Natural killer cell treated with Interleukin-12 subunit alpha and Interleukin-12 subunit beta and Interleukin-15 and Interleukin-18, amount 100 ng/mL, for 72 hours (primary cell): ENCODE measurements at regions not wholly inside any gene's neighbourhood (a gene's known extent, or its start where the extent isn't known, plus 50 kb on each side); places are given as distances from the start of the nearest gene placed in this dataset.

ENCODE experiments used
- ATAC-seq, 2 donors: fragments of 150-1000 bp; cut with Tn5 transposase in 1 of 2; sonication (Bioruptor Pico), chemical (Tn5 transposase) in 1 of 2; 2 replicates each; pipeline ENCODE4 v1.10.0; 2021
- DNase-seq: peaks from one replicate; pipeline ENCODE4 v3.0.0; 2022; ENCODE audit warnings: low spot score
- H3K27ac Mint-ChIP-seq, 2 donors: 1 replicate in 1 of 2; 2 replicates in 1 of 2; pipeline ENCODE4 v1.8.0; 2022; ENCODE audit warnings: mixed read lengths in 2 of 2, mild to moderate bottlenecking in 1 of 2, moderate library complexity in 1 of 2
- H3K27me3 Mint-ChIP-seq, 2 donors: 1 replicate in 1 of 2; 2 replicates in 1 of 2; pipeline ENCODE4 v1.8.0; 2022; ENCODE audit warnings: mixed read lengths in 2 of 2
- H3K36me3 Mint-ChIP-seq: one replicate; pipeline ENCODE4 v1.8.0; 2022; ENCODE audit warnings: mixed read lengths
- H3K4me1 Mint-ChIP-seq, 2 donors: 1 replicate in 1 of 2; 2 replicates in 1 of 2; pipeline ENCODE4 v1.8.0; 2022; ENCODE audit warnings: low read depth in 2 of 2, mixed read lengths in 2 of 2, mild to moderate bottlenecking in 1 of 2
- H3K4me3 Mint-ChIP-seq: one replicate; pipeline ENCODE4 v1.8.0; 2022; ENCODE audit warnings: mixed read lengths
- H3K9me3 Mint-ChIP-seq: 2 replicates; pipeline ENCODE4 v1.8.0; 2022; ENCODE audit warnings: mixed read lengths

DNA sequence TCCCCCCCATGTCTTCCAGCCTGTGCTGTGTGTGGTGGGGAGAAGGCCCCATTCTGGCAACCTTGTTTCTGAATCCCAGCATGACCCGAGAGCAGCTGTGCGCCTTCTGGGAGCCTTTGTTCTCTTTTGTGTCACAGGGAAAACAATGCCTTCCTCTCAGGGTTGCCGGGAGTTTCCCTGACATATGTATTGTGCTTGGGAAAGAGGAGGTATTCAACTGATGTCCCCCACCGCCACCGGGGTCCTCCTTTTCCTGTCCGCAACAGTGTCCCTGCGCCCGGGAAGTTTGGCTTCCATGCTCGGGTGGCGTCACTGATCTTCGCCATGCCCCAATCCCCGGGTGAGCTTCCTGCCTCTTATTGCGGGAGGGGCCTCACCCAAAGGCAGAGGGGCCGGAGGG is 77.5 kb upstream of the ASB18 start:
- H3K4me1 Mint-ChIP-seq: no peaks in the 10 kb centered on the region
- no peaks in the 10 kb centered on the region for H3K36me3 Mint-ChIP-seq
- peaks cover 0 to 9% of the 10 kb centered on the region in 2 donors for H3K27me3 Mint-ChIP-seq
- H3K4me3 Mint-ChIP-seq: no peak overlapping the region
- no peak for ATAC-seq
- no peaks in the 10 kb centered on the region for H3K9me3 Mint-ChIP-seq
- no peak overlapping the region for H3K27ac Mint-ChIP-seq
- no peak for DNase-seq

DNA sequence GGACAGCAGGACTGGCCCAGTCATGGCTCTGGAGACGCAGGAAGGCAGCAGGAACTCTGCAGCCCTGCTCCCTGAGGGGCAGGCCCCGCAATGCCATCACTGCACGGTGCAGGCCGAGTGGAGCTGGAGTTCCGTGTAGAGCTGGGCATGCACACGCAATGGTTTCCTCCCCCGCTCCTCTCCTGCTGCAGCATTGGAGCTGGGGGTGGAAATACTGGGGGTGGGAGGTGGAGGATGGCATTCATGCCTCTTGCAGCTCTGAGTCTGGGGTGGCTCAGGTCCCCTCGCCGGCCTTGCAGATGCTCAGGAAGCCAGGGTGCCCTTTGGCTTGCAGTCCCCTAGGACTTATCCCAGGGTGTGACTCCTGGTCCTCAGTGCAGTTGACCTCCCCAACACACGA is 78.3 kb upstream of the ASB18 start:
- Mint-ChIP-seq H3K4me1 (no peaks in the 10 kb centered on the region), H3K27me3 (peaks cover 0 to 11% of the 10 kb centered on the region in 2 donors), H3K9me3 (no peaks in the 10 kb centered on the region), H3K36me3 (no peaks in the 10 kb centered on the region), H3K4me3 (no peak overlapping the region), H3K27ac (no peak overlapping the region)
- no peak for ATAC-seq
- no peak for DNase-seq

DNA sequence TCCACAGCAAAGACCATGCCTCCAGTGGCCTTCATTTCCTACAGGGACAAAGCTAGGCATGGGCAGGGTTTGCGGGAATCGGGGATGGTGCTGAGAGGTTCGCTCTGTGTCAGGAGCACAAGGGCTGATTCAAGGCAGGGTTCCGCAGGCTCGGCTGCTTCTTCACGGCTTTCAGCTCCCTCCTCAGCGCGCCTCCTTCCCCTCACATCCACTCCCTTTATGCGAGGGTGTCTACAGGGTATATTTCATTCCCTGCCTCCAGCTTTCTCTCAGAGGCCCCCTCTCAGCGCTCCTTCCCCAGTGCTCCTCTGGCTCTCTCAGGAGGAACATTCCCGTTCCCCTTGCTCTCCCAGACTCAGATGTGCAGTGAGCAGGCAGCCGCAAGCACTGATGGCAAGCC is 78.7 kb upstream of the ASB18 start:
- Mint-ChIP-seq H3K9me3 (no peaks in the 10 kb centered on the region), H3K36me3 (no peaks in the 10 kb centered on the region), H3K27me3 (peaks cover 2 to 10% of the 10 kb centered on the region in 2 donors), H3K4me1 (no peaks in the 10 kb centered on the region), H3K27ac (no peak overlapping the region), H3K4me3 (no peak overlapping the region)
- no peak for ATAC-seq
- DNase-seq: no peak

DNA sequence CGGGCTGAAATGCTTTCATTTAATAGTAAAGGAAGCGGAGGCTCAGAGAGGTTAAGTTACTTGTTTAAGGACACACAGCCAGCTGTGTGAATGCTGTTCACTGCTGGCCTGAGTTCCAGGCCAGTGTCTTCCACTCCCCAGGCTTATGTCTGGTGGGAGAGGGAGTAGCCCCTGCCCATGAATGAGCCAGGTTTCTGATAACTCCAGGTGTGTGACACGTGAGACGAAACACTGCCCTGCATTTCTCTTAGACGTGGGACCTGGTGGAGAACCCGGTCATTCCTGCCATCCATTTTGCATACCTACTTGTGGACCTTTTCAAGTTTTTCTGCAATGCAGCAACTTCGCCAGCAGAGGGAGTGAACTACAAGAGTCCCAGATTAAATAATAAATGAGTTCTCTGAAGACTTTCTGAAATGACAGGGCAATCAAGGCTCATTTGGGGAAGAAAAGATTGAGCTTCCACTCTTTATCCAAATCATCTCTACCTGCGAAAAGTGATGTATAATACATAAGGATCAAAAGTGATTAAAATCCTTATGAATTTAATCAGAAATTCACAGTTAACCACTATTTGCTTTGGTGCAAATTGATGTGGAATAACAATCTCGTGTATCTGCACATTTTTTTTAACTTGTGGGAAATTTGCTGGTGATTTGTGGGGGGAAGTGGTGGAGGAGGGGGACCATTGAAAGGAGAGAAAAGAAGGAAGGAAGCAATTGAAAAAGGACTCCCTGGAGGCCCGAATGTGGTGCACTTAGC is 79.4 kb upstream of the ASB18 start:
- no peaks in the 10 kb centered on the region for H3K9me3 Mint-ChIP-seq
- no peak overlapping the region for H3K4me3 Mint-ChIP-seq
- H3K27me3 Mint-ChIP-seq: peaks cover 6 to 7% of the 10 kb centered on the region in 2 donors
- ATAC-seq: no peak
- H3K27ac Mint-ChIP-seq: no peak overlapping the region
- no peak for DNase-seq
- no peaks in the 10 kb centered on the region for H3K4me1 Mint-ChIP-seq
- H3K36me3 Mint-ChIP-seq: no peaks in the 10 kb centered on the region

DNA sequence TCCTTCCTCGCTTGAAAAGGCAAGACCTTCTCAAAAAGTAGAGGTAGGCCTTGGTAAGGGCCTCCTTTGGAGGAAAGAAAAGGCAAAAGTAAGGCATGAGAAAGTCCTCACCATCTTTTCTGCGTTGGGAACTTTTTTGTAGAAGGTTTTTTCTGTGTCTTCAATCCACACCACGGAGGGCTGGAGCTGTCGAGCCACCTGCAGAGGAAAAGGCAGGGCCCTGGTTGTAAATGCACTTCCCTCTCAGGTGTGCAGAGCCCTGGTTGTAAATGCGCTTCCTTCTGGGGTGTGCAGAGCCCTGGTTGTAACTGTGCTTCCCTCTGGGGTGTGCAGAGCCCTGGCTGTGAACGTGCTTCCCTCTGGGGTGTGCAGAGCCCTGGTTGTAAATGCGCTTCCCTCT is 80.2 kb upstream of the ASB18 start:
- Mint-ChIP-seq H3K9me3 (no peaks in the 10 kb centered on the region), H3K4me3 (no peak overlapping the region), H3K27me3 (peaks cover 11 to 13% of the 10 kb centered on the region in 2 donors), H3K36me3 (no peaks in the 10 kb centered on the region), H3K4me1 (no peaks in the 10 kb centered on the region), H3K27ac (no peak overlapping the region)
- DNase-seq (no peak), ATAC-seq (no peak)

DNA sequence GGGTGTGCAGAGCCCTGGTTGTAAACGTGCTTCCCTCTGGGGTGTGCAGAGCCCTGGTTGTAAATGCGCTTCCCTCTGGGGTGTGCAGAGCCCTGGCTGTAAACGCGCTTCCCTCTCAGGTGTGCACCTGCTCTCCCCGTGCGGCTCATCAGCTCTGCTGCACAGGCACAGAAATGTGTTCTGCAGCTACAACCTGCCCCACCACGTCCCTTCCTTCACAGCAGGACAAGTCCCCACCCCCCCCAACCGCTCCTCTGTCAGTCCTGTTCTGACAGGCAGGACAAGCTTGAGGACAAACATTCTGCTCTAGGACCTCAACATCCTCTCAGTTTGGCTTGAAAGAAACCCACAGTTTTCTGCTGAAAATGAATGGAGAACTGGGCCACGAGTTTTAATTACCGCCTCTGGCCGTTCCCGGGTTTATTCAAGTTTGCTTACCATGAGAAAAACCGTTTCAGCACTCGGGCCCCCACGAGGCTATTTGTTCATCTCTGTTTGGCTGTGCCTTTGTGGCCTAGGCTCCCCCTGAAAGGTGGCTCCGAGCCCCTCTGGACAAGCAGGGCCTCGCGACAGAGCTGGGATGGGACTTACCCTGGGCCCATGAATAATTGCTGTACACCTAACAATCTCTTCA is 81.0 kb upstream of the ASB18 start:
- no peak for ATAC-seq
- no peak overlapping the region for H3K4me3 Mint-ChIP-seq
- no peak overlapping the region for H3K27ac Mint-ChIP-seq
- H3K4me1 Mint-ChIP-seq: no peaks in the 10 kb centered on the region
- no peaks in the 10 kb centered on the region for H3K36me3 Mint-ChIP-seq
- no peaks in the 10 kb centered on the region for H3K9me3 Mint-ChIP-seq
- DNase-seq: no peak
- peaks cover 11 to 14% of the 10 kb centered on the region in 2 donors for H3K27me3 Mint-ChIP-seq

DNA sequence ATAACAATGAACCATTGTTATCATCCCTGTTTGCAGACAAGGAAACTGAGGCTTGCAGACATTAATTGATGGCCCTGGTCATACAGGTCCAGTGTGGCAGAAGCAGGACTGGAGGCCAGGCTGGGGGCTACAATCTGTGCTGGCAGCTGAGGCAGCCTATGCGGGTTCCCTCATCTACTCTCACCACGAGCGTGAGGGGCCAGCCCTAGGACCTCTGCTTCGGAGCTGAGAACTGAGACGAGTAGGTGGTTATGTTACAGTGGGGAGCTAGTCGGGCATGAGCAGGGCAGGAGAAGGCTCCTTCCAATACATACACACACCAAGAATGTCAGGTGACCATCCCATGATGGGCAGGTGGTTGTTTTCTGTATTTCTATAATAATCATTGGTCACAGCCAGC is 82.2 kb upstream of the ASB18 start:
- H3K27ac Mint-ChIP-seq: no peak overlapping the region
- no peaks in the 10 kb centered on the region for H3K36me3 Mint-ChIP-seq

DNA sequence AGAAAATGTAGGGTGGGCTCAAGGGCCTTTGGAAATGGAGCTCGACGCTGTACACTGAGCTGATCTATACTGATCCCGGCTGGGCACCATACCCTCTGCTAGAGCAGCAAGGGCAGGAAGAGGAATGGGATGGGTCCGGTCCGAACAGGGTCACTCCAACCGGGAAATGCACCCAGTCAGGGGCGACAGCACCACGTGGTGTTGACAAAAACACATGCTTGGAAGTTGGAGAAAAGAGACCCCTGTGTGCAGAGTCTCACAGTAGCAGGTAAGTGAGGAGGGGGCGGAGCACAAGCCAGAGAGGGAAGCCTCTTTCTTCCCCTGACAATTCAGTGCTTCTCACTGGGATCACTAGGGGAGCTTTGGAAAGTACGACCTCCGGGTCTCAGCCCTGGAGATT is 84.1 kb upstream of the ASB18 start:
- Mint-ChIP-seq H3K4me1 (peaks cover 0 to 4% of the 10 kb centered on the region in 2 donors), H3K27me3 (peaks cover 14 to 16% of the 10 kb centered on the region in 2 donors), H3K36me3 (no peaks in the 10 kb centered on the region), H3K4me3 (no peak overlapping the region), H3K9me3 (no peaks in the 10 kb centered on the region), H3K27ac (no peak overlapping the region)
- ATAC-seq: no peak
- no peak for DNase-seq

More for the DNA sequence above, 82.2 kb upstream of the ASB18 start:
- DNase-seq (no peak), ATAC-seq (peak in 1 of 2 donors; percentile 34)
- H3K27me3 Mint-ChIP-seq: peaks cover 12 to 14% of the 10 kb centered on the region in 2 donors
- H3K4me3 Mint-ChIP-seq: no peak overlapping the region
- H3K4me1 Mint-ChIP-seq: no peaks in the 10 kb centered on the region
- no peaks in the 10 kb centered on the region for H3K9me3 Mint-ChIP-seq

DNA sequence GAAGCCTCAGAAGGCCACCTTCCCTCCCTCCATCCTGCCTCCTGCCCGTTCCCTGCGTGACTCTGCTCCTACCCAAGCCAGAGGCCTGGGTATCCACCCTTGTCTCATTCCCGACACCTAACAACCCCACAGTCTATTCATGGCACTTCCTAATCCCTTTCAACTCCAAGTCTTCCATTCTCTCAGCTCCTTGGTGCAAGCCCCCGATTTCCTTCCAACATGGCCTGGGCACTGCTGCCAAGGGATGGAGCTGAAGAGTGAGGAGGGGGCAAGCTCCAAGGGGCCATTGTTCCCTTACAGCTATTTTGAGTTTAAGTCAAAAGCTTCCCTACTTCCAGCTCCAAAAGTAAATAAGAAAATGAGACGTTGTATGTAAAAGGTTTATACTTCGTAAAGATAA is 84.8 kb upstream of the ASB18 start:
- Mint-ChIP-seq H3K9me3 (no peaks in the 10 kb centered on the region), H3K36me3 (no peaks in the 10 kb centered on the region), H3K4me1 (peaks cover 0 to 4% of the 10 kb centered on the region in 2 donors), H3K27ac (no peak overlapping the region), H3K4me3 (no peak overlapping the region), H3K27me3 (peaks cover 14 to 16% of the 10 kb centered on the region in 2 donors)
- DNase-seq (no peak), ATAC-seq (no peak)

DNA sequence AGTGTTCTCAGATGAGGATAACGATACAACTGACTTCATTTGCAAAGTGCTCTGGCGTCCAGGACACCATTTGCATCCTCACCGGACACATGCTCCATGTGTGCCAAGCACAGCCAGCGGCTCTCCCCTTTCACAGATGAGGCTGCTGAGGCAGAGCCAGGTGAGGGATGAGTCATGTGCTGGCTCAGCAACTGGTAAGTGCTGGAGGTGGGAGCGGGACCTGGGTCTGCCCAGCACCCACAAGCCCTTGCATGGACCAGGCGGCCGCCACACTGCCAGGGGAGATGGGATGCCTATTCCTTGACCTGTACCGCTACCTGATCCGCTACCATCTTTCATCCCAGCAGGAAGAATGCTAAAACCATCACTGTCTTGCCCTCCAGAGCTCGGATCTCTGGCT is 86.2 kb upstream of the ASB18 start:
- H3K36me3 Mint-ChIP-seq: no peaks in the 10 kb centered on the region
- H3K4me3 Mint-ChIP-seq: no peak overlapping the region
- H3K9me3 Mint-ChIP-seq: no peaks in the 10 kb centered on the region
- no peak for ATAC-seq
- peaks cover 0 to 4% of the 10 kb centered on the region in 2 donors for H3K4me1 Mint-ChIP-seq
- H3K27ac Mint-ChIP-seq: no peak overlapping the region
- DNase-seq: no peak
- peaks cover 14 to 16% of the 10 kb centered on the region in 2 donors for H3K27me3 Mint-ChIP-seq

DNA sequence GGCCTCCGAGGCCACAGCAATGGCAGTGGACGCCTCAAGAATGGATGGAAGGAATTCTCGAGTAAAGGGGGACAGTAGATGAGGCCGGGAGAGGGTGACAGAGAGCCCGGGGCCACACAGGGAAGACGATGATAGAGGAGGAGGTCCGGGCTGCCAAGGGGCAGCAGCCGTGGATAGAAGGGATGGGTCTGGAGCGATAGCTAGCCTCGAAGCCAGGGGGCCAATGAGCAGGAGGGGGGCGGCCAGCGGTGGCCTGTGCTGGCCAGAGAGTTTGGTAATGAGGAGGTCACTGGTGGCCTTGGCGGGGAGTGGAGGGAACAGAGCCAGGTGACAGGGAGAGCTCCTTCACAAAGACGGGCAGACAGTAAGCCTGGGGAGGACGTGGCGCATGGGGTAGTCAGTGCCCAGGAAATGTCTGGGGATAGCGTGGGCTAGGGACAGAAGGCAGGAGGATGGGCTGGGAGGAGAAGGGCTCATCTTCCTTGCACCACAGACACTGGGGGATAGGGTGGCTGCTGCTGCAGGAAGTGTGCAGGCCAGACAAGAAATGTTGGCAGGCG is 87.8 kb upstream of the ASB18 start:
- Mint-ChIP-seq H3K27me3 (peaks cover 12 to 14% of the 10 kb centered on the region in 2 donors), H3K4me3 (no peak overlapping the region), H3K27ac (no peak overlapping the region), H3K36me3 (no peaks in the 10 kb centered on the region), H3K4me1 (peaks cover 0 to 4% of the 10 kb centered on the region in 2 donors), H3K9me3 (no peaks in the 10 kb centered on the region)
- no peak for DNase-seq
- no peak for ATAC-seq

DNA sequence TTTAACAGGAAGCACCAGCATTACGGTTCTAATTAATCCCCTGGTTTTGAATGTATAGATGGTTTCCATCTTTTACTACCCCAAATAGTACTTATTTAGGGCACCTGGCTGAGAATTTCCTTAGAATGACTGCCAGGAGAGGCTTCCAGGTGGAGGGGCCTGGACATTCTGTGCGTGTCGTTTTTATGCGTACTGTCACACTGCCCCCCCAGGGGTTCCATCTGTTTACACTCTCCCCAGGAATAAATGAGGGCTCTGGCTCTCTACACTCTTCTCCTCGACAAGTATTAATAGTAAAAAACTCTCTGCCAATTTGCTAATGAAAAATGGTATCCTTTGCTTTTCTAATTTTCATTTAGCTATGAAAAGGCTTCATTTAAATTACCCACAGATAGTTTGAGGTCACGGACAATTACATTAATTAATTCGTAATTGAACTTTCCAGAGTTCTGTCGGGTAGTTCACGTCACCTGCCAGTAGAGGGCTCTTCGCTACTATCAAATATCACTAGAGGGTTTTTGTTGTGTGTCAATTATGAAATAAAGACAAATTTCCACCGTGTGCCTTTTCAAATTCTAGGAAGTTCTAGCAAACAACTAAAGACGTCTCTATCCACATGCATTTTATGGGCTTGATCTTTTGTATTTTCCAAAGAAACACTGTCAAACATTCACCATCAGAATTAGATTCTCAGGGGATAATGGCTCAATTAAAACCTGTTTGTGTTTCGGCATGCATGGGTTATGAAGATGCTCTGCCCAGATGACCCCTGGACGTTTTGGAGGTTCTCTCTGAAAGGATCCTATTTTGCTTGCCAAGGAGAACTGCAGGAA is 88.8 kb upstream of the ASB18 start:
- Mint-ChIP-seq H3K27me3 (peaks cover 12% of the 10 kb centered on the region in 2 donors), H3K4me3 (no peak overlapping the region), H3K27ac (no peak overlapping the region), H3K4me1 (peaks cover 0 to 4% of the 10 kb centered on the region in 2 donors), H3K9me3 (no peaks in the 10 kb centered on the region), H3K36me3 (no peaks in the 10 kb centered on the region)
- DNase-seq: no peak
- no peak for ATAC-seq

DNA sequence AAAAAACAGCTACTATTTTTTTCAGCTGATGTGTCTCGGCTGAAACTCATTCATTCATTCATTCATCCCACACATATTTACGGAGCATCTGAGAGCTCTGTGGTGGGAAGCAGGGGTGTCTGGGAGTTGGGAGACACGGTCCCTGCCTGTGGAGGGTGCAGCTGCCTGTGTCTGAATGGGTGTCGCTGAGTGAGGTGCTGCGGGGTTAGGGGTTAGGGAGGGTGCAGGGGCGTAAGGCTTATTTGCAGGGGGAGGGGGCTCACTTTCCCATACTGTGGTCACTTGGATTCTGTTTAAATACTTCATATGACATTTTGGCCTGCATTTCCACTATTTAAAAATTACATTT is 89.4 kb upstream of the ASB18 start:
- H3K4me3 Mint-ChIP-seq: no peak overlapping the region
- H3K36me3 Mint-ChIP-seq: no peaks in the 10 kb centered on the region
- no peak overlapping the region for H3K27ac Mint-ChIP-seq
- ATAC-seq (no peak), DNase-seq (no peak)
- peaks cover 0 to 4% of the 10 kb centered on the region in 2 donors for H3K4me1 Mint-ChIP-seq
- H3K9me3 Mint-ChIP-seq: no peaks in the 10 kb centered on the region
- peaks cover 8 to 12% of the 10 kb centered on the region in 2 donors for H3K27me3 Mint-ChIP-seq
